GM12892 (cell line): ENCODE measurements at regions not wholly inside any gene's neighbourhood (a gene's known extent, or its start where the extent isn't known, plus 50 kb on each side); places are given as distances from the start of the nearest gene placed in this dataset.
"Not testable (repeated sequence)": the region's sequence is repeated elsewhere in the genome, so short reads cannot be mapped to it uniquely, and the experiment has no call there.

Source experiments
- DNase-seq: peaks from one replicate; pipeline ENCODE4 v3.0.0; 2011; ENCODE audit not compliant: insufficient read length
- FAIRE-seq: peaks from 2 replicates; lab custom pipeline; 2011; peaks lifted over from hg19 to GRCh38; lab: Jason Lieb, UNC
- POLR2A ChIP-seq: IDR thresholded peaks from 2 replicates; pipeline ENCODE4 v1.6.1; 2011; ENCODE audit warnings: low read depth, low read length, control low read depth
- POLR2AphosphoS5 ChIP-seq: IDR thresholded peaks from 2 replicates; pipeline ENCODE4 v1.6.1; 2011; ENCODE audit warnings: low read depth, low read length, control low read depth
- TAF1 ChIP-seq: IDR thresholded peaks from 2 replicates; pipeline ENCODE4 v1.6.1; 2011; ENCODE audit warnings: low read depth, mild to moderate bottlenecking, control low read depth, low read length, borderline replicate concordance

- no peak for FAIRE-seq
- no peak for DNase-seq
- TF ChIP-seq TAF1 (no peak), POLR2A (no peak), POLR2AphosphoS5 (no peak)
Observed at GRCh38 chr2:146444987-146445386, 1399.8 kb upstream of the ACVR2A start.

GRCh38 chr2:146444085-146444484, 1400.7 kb upstream of the ACVR2A start:
- no peak for TF ChIP-seq TAF1
- TF ChIP-seq POLR2A: no peak
- no peak for TF ChIP-seq POLR2AphosphoS5
- DNase-seq: no peak
- FAIRE-seq: no peak

- no peak for TF ChIP-seq TAF1
- no peak for TF ChIP-seq POLR2AphosphoS5
- TF ChIP-seq POLR2A: no peak
- DNase-seq (no peak), FAIRE-seq (no peak)
Observed at GRCh38 chr2:146438246-146438645, 1406.6 kb upstream of the ACVR2A start.

GRCh38 chr2:146437712-146438111, 1407.1 kb upstream of the ACVR2A start:
- FAIRE-seq (no peak), DNase-seq (no peak)
- TF ChIP-seq POLR2A: no peak
- no peak for TF ChIP-seq POLR2AphosphoS5
- no peak for TF ChIP-seq TAF1

- FAIRE-seq: no peak
- TF ChIP-seq TAF1: no peak
- no peak for TF ChIP-seq POLR2A
- TF ChIP-seq POLR2AphosphoS5: no peak
- DNase-seq: no peak
Observed at GRCh38 chr2:146433116-146433875, 1411.5 kb upstream of the ACVR2A start.

GRCh38 chr2:146429366-146429765, 1415.5 kb upstream of the ACVR2A start:
- TF ChIP-seq POLR2AphosphoS5 (no peak), POLR2A (no peak), TAF1 (no peak)
- no peak for DNase-seq
- no peak for FAIRE-seq

GRCh38 chr2:146417942-146418341, 1426.9 kb upstream of the ACVR2A start:
- DNase-seq: no peak
- FAIRE-seq: no peak
- TF ChIP-seq TAF1: no peak
- no peak for TF ChIP-seq POLR2A
- no peak for TF ChIP-seq POLR2AphosphoS5

GRCh38 chr2:146415291-146415690, 1429.5 kb upstream of the ACVR2A start:
- FAIRE-seq (no peak), DNase-seq (no peak)
- no peak for TF ChIP-seq POLR2A
- TF ChIP-seq POLR2AphosphoS5: no peak
- no peak for TF ChIP-seq TAF1

- TF ChIP-seq POLR2A (no peak), TAF1 (no peak)
- FAIRE-seq: no peak
- DNase-seq: no peak
Observed at GRCh38 chr2:146414456-146414855, 1430.4 kb upstream of the ACVR2A start.

- TF ChIP-seq POLR2A: no peak
- DNase-seq: no peak
- FAIRE-seq: no peak
Observed at GRCh38 chr2:146413086-146413610, 1431.7 kb upstream of the ACVR2A start.

GRCh38 chr2:146412625-146413024, 1432.2 kb upstream of the ACVR2A start:
- no peak for TF ChIP-seq TAF1
- FAIRE-seq: no peak
- no peak for DNase-seq

- not testable (repeated sequence) for FAIRE-seq, DNase-seq
Observed at GRCh38 chr2:146405402-146406309, 1439.2 kb upstream of the ACVR2A start.

- FAIRE-seq, DNase-seq: not testable (repeated sequence)
Observed at GRCh38 chr2:146403546-146404160, 1441.2 kb upstream of the ACVR2A start.
